GM21576 (cell line): ENCODE measurements at regions not wholly inside any gene's neighbourhood (a gene's known extent, or its start where the extent isn't known, plus 50 kb on each side); places are given as distances from the start of the nearest gene placed in this dataset.
"Not testable (repeated sequence)": the region's sequence is repeated elsewhere in the genome, so short reads cannot be mapped to it uniquely, and the experiment has no call there.

ENCODE experiments used
- ATAC-seq: cut with Tn5 transposase; IDR thresholded peaks from one replicate; pipeline ENCODE4 v1.9.1; 2021; ENCODE audit warnings: mild to moderate bottlenecking, moderate library complexity; ENCODE audit not compliant: unreplicated experiment

DNA sequence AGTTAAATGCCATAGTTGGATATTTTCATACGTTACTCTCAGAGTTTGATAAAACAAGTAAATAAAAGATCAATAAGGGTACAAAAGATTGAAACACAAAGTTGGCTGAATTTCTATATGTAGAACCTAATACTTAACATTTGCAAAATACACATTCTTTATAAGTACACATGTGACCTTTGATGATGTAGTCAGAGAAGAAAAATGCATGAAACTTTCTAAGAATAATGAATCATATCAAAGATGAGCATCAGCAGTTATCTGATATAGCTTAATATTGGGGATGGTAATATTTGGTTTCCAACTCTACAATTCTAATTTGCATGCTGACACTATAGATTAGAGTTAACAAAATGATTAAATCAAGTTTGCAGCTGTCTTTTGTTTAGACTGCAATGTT lies 188.0 kb upstream of the TGFBR2 start:
- no peak for ATAC-seq

DNA sequence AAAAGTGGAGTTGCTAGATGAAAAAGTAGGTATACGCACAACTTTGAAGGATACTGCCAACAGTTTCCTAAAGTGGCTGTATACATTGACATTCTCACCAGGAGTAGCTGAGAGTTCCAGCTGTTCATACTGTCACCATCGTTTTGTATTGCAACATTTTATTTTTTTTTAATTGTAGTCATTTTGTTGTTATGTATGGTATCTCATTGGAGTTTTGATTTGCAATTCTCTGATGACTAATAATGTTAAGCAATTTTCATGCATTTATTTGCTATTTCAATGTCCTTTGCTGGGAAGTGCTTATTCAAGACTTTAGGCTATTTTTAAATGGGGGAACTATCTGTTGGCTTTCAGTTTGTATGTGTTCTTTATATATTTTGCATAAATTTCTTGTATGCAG lies 185.1 kb upstream of the TGFBR2 start:
- no peak for ATAC-seq

DNA sequence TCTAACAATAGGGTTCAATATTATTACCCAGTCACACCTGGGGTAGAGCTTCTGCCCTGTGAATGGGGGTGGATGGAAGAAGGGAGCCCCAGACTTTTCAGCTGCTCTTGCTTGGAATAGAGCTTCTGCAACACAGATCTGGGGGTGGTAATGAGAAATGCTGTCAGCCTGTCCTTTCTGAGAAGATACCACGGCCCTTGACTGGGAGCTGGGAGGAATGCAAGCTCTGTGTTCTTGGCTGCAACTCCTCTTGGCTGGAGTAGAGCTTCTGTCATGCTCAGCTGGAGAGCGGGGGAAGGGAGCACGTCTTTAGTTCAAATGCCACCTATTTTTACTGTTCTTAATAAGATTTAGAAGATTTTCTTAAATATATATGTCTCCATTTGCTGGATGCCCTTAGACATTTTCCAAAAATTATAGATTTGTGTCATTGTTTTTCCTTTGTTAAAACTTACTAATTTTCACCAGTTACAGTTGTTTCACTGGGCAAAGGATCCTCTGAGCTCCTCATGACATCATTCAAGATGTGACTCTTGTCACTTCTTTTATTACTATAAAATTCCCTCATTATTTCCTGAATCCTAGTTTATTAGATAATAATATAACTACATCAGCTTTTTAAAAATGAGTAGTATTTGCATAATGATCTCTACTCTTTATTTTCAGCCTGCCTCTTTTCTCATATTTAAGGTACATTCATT lies 180.0 kb upstream of the TGFBR2 start:
- no peak for ATAC-seq

DNA sequence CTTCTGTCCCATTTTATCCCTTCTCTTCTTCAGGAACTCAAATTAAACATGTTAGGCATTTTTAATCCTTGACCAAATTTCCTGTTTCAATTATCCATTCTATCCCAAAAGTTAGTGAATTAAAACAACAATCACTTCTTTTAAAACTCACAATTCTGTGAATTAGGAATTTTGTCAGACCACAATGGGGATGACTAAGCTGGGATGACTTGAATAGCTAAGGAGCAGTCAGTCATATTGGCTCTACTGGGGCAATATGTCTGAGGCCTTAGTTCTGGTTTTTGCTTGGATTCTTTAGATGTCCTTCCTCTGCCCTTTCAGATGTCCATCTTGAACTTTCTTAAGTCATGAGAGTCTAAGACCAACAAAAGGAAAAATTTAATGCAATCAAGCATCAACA lies 178.2 kb upstream of the TGFBR2 start:
- ATAC-seq, result no peak

DNA sequence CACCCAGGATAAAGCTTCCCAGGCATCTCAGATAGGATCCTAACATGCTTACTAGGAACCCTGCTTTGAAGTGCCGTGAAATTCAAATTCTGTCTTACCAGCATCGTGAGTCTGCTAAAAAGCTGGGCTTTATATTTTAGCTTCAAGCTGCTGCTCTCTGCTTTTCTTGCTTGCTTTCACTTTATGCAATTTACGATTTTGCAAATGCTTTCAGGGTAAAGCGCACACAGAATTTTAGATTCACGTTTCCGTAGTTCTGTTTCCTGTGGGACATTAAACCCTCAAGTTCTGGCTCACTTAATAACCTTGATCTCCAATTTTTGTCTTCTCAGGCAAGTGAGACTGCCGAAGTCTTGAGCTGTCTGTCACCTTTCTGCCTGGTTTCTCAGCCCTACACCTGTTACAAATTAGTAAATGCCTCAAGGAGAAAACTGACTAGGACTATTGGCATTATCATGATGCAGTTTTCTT lies 170.5 kb upstream of the TGFBR2 start:
- ATAC-seq, result no peak

DNA sequence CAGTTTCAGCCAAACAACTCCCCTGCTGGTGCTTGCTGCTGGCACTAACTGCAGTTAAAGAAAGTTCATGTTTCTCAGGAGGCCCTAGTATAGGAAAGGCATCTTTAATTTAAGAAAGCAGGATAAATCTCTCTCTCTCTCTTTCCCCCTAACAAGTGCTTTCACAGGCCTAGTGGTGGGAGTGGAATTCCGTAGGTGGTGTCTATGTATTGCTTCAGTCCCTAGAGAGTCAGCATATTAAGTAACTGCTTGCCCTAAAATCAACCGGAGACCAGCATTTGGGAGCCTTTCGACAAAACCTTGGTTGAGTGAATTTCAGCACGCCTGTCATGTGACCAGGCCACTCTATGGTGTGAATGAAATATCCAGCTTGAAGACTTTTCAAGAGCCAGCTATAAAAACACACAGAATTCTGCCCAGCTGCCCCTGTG lies 169.2 kb upstream of the TGFBR2 start:
- ATAC-seq, result no peak

DNA sequence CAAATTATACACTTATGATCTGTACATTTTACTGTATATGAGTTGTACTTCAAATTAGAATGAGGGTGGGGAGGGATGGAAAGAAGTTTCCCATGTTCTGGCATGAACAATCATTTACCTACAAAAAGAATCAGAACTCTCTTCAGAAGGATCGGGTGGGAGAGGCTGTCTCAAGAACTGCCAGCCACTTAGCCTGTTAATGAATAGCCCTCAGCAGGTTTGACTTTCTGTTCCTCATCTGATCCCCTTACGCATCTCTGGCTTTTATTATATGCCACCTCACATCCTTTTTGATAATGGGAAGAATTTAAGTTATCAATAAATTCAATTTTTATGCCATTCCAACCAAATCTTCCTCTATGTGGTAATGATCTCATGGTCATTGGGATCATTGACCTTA lies 168.3 kb upstream of the TGFBR2 start:
- ATAC-seq, result no peak

DNA sequence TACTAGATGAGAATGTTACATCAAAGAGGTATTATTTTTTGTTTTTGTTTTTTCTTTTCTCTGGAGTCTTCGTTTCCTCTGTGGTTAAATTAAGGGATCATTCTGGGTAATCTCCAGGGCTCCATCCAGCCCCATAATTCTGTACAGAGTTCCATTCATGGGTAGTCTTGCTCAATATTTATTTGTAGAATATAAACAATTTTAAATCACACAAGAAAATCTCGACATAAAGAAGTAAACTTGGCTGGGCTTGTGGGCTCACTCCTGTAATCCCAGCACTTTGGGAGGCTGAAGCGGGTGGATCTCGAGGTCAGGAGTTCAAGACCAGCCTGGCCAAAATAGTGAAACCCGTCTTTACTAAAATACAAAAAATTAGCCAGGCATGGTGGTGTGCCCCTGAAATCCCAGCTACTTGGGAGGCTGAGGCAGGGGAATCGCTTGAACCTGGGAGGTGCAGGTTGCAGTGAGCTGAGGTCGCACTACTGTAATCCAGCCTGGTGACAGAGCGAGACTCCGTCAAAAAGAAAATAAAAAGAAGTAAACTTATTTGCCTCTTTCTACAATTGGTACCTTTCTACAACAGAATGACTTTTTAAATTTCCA lies 166.8 kb upstream of the TGFBR2 start:
- no peak for ATAC-seq

DNA sequence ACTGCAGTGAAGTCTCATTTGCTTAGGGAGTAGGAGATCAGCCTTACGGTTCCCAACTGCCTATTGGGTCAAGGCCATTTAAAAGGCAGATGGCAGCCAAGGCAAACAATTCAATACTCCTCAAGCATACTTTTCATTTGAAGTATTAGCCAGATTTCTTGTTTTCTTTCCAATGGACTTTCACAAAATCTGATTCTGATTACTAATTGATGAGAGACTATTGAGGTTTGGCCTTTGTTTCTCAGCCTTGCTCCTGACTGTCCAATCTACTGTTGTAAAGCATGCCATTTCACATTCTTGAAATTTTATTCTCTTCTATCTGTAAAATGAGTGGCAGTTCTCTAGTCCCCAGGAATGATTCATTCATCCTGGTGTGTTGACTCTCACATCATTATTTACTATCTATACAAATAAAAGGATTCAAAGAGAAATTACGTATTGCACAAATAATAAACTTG lies 166.2 kb upstream of the TGFBR2 start:
- no peak for ATAC-seq

DNA sequence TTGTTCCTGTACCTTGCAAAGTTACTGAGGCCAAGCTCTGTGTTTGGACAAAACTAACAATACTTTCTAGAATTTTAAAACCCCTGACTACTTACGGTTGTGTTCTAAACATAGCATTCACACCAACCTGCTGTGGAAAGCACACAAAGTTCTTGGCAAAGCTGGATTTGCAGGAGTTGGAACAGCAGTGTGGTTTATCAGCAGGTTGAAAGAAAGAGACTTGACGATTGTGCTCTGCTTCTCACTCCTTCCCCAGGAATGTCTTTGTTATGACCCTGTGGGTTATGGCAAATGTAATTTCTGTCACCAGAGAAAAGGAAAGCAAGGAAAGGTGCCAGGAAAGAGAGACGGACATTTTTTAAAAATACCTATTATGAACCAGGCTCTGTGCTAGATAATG lies 165.5 kb upstream of the TGFBR2 start:
- ATAC-seq, result no peak

DNA sequence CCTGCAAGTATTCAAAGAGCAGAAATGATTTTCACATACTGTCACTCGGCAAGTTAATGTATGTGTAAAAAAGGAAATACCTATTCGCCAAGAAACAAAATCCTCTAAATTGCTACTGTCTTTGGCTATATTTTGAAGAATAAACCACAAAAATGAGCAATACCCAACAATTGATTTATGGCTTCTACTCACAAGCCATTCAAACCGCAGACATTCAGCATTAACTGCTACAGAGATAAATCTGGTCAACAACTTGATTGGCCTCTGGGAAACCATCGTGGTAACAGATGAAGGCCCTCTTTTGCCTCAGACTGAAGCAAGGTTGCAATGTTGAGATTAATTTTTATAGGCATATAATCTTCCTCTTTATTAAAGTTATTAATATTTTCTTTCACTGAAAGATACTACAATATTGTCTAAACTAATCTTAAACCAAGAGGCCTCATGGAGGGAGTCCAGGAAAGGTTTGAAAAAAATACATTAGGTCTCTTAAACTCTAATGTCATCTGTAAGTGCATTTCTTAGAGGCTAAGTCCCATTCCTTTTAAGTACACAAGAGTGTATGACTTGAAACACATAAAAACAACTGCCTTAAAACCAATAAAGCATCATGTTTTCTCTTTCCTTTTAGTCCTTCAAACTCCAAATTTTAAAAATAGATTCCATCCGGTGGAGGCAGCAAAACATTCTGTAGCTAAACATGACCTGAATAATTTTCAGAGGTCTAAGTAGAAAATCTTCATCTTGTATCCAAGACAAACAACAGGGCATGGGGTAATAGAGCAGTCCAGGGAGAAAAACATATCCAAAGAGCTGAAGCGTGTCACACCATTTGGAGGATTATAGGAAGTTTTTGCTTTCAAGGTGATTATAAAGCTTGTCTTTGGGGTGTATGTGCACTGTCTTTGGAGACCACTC lies 162.4 kb upstream of the TGFBR2 start:
- no peak for ATAC-seq

DNA sequence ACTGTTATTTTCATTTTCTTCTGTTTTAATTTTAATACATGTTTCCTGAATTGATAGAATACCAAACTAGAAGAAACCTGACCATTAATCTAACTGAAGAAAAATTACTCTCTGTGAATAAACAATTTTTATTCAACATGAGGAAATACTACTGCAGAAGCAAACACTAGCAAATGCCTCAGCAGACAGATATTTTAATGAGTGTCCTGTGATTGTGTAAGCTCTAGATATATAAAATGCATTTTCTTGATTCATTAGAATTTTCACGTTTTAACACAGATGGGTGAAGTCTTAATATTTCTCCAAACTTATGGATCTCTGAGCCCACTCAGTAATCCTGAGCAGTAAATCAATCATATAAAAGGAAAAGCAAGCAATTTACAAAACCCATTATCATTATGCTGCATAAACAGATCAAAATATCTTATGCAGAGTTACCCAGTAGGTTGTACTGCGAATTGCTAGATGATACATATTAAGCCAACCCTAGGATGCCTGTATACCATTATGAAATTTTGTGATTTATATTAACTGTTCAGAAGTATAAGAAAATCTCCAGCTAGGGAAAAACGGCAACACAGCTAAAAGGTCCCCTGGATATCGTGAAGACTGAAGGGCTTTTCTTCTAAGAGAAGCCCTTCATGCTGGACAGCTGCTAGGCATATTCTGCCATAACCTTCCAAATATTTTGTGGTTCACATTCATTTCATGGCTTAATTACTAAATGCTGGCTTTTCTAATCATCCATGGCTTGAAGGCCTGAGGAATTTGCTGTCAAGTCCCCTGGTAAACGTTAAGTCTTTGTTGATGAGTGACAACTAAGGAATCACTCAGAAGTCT lies 157.7 kb upstream of the TGFBR2 start:
- no peak for ATAC-seq

DNA sequence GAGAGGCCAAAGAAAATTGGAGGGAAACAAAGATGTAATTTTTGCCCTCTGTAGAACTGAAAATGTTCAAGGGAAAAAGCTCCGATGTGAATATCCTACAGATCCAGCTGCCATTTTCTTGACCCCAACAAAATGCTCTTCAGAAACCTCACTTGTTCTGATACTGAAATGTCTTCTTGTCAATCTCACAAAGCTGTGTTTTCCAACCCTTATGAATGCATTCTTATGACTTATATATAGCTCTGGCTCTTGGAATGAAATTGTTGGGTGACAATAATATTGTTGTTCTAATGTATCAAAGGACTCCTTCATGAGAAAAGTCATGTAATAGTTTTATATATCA lies 157.1 kb upstream of the TGFBR2 start:
- ATAC-seq, result no peak

DNA sequence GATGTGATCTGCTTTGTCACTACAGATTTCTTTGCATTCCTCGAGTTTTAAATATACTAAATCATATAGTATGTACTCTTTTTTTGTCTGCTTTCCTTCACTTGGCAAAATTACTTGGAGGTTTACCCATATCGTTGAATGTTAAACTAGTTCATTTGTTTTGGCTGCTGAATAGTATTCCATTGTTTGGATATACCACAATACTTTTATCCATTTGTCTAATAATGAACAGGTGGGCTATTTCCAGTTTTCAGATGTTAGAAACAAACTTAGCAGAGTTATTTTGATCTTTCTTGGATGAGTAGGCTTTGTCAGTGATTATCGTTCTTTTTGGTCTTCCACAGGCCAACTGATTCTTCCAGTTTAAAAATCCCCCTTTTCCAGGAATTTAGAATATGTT lies 154.0 kb upstream of the TGFBR2 start:
- no peak for ATAC-seq

DNA sequence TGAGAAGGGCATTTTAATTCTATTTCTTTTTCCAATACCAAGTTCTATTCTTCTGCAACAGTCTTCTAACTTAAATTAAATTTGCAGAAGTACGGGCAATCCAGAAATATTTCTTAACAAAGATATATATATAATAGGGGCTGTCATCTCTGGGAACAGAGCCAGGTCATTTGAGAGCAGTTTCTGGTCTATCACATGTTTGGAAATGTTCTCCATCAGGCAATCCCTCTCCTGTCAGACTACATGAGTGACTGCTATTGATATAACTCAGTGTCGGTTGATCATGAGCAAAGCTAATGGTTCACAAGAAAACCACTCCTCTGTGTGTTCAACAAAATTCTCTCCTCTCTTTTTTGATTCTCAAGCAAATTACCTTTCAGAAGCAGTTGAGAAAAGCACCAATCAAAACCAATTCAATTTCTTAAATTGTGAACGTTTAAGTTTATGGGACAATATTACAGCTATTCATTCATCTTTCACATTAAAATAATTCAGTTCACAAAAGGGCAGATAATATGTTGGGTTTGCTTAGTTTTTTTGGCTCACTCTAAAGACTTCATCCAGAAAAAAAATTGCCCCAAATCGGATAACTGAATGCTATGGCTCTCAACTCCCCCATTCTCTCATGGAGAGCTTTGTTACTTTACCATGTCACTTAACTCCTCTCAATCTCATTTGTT lies 152.9 kb upstream of the TGFBR2 start:
- ATAC-seq, result no peak

DNA sequence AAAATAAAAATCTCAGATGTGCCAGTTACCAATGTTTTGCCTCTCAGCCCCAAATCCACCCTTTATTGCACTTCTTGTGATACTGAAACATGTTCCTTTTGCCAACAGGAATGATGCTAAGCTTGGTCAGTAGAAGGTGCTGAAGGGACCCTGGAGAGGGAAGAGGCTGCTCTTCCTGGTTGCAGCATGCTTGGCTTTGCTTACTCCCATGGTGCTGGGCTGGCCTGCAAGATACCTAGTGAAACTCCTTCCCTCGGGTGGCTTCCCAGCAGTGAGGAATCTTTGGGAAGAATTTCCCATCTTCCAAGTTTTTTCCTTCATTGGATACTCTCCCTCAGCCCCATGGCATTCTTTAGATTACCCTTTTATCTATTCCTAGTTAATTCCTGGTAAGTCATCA lies 151.8 kb upstream of the TGFBR2 start:
- ATAC-seq, result no peak

DNA sequence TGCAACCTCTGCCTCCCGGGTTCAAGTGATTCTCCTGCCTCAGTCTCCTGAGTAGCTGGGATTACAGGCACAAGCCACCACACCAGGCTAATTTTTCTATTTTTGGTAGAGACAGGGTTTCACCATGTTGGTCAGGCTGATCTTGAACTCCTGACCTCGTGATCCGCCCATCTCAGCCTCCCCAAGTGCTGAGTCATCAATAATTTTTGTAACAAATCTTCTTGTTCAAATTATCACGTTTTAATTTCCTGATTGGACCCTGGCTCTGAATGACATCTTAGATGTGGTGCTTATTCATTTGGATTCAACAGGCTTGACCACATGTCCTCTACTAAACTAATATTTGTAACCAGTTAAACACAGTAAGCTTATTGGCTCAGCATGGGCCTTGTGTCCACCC lies 151.3 kb upstream of the TGFBR2 start:
- not testable (repeated sequence) for ATAC-seq

DNA sequence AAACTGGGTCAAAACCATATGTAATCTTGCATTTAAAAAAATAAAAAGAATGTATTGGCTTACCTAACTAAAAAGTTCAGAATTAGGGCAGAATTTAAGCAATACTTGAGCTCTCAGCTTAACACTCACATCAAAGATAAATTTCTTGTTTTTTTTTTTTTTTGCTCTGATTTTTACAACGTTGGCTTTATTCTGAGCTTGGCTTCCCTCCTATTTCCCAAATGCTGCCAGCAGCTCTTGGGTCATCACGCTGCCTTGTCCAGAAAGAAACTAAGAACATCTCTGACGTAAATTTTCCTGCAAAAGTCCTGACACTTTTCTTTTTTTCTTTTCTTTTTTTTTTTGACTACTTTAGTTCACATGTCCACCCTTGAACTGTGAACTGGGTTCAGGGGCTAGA lies 150.6 kb upstream of the TGFBR2 start:
- ATAC-seq, result no peak

DNA sequence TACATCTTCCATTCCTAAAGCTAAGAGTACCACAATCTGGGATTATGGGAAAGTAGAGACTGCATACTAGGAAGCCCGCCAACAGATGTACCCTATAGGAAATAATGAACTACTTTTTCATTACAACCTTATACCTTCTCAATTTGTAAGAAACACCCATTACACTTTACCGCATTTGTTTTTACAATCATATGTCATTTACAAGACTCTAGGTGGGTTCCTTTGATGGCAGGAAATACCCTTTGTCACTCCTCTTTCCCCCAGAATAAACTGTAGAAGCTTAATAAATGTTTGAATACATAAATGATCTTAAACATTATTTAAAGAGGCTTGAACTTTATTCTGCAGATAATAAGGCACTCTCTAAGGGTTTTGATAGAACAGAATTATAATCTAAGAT lies 150.1 kb upstream of the TGFBR2 start:
- ATAC-seq, result no peak

DNA sequence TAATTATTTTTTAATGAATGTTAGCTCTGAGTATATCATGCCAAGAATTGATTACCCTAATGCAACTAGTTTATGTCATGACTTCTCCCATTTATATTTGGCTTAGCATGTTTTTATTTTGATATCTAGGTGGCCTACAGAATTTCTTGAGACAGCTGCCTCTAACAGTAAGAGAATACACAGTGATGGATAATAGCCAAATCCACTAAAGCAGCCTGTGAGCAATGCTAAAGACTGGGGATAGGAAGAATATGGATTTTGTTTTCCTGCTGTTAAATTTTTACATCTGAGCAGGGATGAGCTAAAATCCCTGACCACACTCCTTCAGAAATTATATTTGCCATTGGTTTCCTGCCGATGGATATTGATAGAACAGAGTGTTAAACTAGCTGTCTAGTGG lies 149.3 kb upstream of the TGFBR2 start:
- no peak for ATAC-seq
